GM21619 (cell line): ENCODE measurements at regions not wholly inside any gene's neighbourhood (a gene's known extent, or its start where the extent isn't known, plus 50 kb on each side); places are given as distances from the start of the nearest gene placed in this dataset.
"Not testable (repeated sequence)": the region's sequence is repeated elsewhere in the genome, so short reads cannot be mapped to it uniquely, and the experiment has no call there.

Experiments
- ATAC-seq: cut with Tn5 transposase; IDR thresholded peaks from one replicate; pipeline ENCODE4 v1.9.1; 2021; ENCODE audit not compliant: unreplicated experiment

- no peak for ATAC-seq
Observed at GRCh38 chr2:175282886-175283285, 101.4 kb upstream of the ATP5MC3 start.

GRCh38 chr2:175282300-175282699 lies 100.8 kb upstream of the ATP5MC3 start:
- no peak for ATAC-seq

GRCh38 chr2:175277772-175278171 lies 96.3 kb upstream of the ATP5MC3 start:
- ATAC-seq: no peak

- no peak for ATAC-seq
Observed at GRCh38 chr2:175275539-175275938, 94.0 kb upstream of the ATP5MC3 start.

GRCh38 chr2:175259164-175259563 lies 77.7 kb upstream of the ATP5MC3 start:
- ATAC-seq: no peak

- no peak for ATAC-seq
Observed at GRCh38 chr2:175256806-175257585, 75.5 kb upstream of the ATP5MC3 start.

GRCh38 chr2:175256391-175256790 lies 74.9 kb upstream of the ATP5MC3 start:
- ATAC-seq: not testable (repeated sequence)

- no peak for ATAC-seq
Observed at GRCh38 chr2:175253871-175254270, 72.4 kb upstream of the ATP5MC3 start.

- no peak for ATAC-seq
Observed at GRCh38 chr2:175251425-175252041, 70.0 kb upstream of the ATP5MC3 start.

GRCh38 chr2:175247159-175247558 lies 65.6 kb upstream of the ATP5MC3 start:
- ATAC-seq: no peak

GRCh38 chr2:175244697-175245096 lies 63.2 kb upstream of the ATP5MC3 start:
- no peak for ATAC-seq

- ATAC-seq: no peak
Observed at GRCh38 chr2:175241691-175242090, 60.2 kb upstream of the ATP5MC3 start.

GRCh38 chr2:175240033-175240432 lies 58.5 kb upstream of the ATP5MC3 start:
- not testable (repeated sequence) for ATAC-seq

- no peak for ATAC-seq
Observed at GRCh38 chr2:175236930-175237329, 55.4 kb upstream of the ATP5MC3 start.

- ATAC-seq: peak; percentile 69
Observed at GRCh38 chr2:175234650-175235049, 53.1 kb upstream of the ATP5MC3 start.

GRCh38 chr2:175234153-175234552 lies 52.6 kb upstream of the ATP5MC3 start:
- ATAC-seq: no peak

GRCh38 chr2:175233135-175233719 lies 51.7 kb upstream of the ATP5MC3 start:
- no peak for ATAC-seq
